ENCODE measurements at regions not wholly inside any gene's neighbourhood (a gene's known extent, or its start where the extent isn't known, plus 50 kb on each side); places are given as distances from the start of the nearest gene placed in this dataset.

DNA sequence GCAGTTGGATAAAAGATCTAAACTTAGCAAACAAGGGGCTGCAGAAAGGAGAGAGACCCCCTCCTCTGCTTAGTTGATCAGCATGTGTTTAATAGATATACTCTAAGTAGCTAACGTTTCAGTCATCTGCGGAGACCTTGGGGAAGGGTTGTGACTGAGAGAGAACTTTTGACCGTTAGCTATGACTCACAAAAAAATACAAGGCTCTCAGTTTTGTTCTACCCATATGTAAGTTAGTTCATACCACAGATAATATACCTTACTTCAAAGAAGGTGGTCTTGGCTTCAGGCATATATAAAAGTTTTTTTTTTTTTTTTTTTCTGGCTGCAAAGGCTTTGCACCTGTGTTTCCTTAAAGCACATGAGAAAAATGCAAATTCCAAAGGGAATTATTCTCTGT, 258.9 kb downstream of the GJA1 start:
- DNase-seq (ENCODE audit: low read depth in 1 of 2, low spot score in 1 of 2) = no peak
- Histone ChIP-seq H3K27me3 (ENCODE audit: insufficient read depth, poor library complexity, severe bottlenecking) (no peaks in the 10 kb centered on the region), H3K27ac (replicated peaks) (no peak overlapping the region), H3K4me3 (replicated peaks; ENCODE audit: insufficient read depth, low read length) (no peak overlapping the region)
- no peak for TF ChIP-seq GABPA (IDR thresholded peaks at IDR 0.05; ENCODE audit: low read depth)
- no peak for TF ChIP-seq SPI1 (IDR thresholded peaks at IDR 0.05; ENCODE audit: borderline replicate concordance, low read depth)
- no peak for TF ChIP-seq POLR2AphosphoS5 (IDR thresholded peaks at IDR 0.05; ENCODE audit: low read depth)

DNA sequence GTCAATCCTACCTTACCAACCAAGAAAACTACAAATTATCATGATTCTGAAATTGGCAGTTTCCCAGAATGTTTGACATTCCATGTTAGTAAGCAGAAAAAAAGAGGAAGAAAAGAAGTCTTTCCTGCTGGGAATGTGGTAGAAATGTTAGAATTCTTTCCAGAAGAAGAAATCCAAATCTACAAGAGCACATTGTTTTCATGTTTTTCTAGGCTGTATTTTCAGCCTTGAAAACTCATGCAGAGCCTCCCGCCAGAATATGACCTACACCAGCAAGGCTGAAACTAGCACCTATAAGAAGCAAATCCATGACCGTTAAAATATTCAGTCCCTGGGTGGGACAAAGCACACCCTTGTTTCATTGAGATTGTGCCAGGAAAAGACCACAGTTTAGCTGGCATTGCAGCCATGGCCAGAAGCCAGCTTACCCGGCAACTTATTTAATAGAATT, 259.4 kb downstream of the GJA1 start:
- H3K27ac ChIP-seq (replicated peaks) = no peak overlapping the region
- no peak for DNase-seq (ENCODE audit: low read depth in 1 of 2, low spot score in 1 of 2)
- H3K27me3 ChIP-seq (ENCODE audit: insufficient read depth, poor library complexity, severe bottlenecking) = no peaks in the 10 kb centered on the region
- H3K4me3 ChIP-seq (replicated peaks; ENCODE audit: insufficient read depth, low read length) = no peak overlapping the region
- TF ChIP-seq SPI1 (IDR thresholded peaks at IDR 0.05; ENCODE audit: borderline replicate concordance, low read depth) (no peak), POLR2AphosphoS5 (IDR thresholded peaks at IDR 0.05; ENCODE audit: low read depth) (no peak), GABPA (IDR thresholded peaks at IDR 0.05; ENCODE audit: low read depth) (no peak)
- TF ChIP-seq, protein P1, sequence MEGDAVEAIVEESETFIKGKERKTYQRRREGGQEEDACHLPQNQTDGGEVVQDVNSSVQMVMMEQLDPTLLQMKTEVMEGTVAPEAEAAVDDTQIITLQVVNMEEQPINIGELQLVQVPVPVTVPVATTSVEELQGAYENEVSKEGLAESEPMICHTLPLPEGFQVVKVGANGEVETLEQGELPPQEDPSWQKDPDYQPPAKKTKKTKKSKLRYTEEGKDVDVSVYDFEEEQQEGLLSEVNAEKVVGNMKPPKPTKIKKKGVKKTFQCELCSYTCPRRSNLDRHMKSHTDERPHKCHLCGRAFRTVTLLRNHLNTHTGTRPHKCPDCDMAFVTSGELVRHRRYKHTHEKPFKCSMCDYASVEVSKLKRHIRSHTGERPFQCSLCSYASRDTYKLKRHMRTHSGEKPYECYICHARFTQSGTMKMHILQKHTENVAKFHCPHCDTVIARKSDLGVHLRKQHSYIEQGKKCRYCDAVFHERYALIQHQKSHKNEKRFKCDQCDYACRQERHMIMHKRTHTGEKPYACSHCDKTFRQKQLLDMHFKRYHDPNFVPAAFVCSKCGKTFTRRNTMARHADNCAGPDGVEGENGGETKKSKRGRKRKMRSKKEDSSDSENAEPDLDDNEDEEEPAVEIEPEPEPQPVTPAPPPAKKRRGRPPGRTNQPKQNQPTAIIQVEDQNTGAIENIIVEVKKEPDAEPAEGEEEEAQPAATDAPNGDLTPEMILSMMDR (IDR thresholded peaks at IDR 0.05; ENCODE audit: insufficient read depth, low read length) = no peak
- TF ChIP-seq, protein P2, sequence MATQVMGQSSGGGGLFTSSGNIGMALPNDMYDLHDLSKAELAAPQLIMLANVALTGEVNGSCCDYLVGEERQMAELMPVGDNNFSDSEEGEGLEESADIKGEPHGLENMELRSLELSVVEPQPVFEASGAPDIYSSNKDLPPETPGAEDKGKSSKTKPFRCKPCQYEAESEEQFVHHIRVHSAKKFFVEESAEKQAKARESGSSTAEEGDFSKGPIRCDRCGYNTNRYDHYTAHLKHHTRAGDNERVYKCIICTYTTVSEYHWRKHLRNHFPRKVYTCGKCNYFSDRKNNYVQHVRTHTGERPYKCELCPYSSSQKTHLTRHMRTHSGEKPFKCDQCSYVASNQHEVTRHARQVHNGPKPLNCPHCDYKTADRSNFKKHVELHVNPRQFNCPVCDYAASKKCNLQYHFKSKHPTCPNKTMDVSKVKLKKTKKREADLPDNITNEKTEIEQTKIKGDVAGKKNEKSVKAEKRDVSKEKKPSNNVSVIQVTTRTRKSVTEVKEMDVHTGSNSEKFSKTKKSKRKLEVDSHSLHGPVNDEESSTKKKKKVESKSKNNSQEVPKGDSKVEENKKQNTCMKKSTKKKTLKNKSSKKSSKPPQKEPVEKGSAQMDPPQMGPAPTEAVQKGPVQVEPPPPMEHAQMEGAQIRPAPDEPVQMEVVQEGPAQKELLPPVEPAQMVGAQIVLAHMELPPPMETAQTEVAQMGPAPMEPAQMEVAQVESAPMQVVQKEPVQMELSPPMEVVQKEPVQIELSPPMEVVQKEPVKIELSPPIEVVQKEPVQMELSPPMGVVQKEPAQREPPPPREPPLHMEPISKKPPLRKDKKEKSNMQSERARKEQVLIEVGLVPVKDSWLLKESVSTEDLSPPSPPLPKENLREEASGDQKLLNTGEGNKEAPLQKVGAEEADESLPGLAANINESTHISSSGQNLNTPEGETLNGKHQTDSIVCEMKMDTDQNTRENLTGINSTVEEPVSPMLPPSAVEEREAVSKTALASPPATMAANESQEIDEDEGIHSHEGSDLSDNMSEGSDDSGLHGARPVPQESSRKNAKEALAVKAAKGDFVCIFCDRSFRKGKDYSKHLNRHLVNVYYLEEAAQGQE (IDR thresholded peaks at IDR 0.05; ENCODE audit: insufficient replicate concordance, low read depth) = no peak

DNA sequence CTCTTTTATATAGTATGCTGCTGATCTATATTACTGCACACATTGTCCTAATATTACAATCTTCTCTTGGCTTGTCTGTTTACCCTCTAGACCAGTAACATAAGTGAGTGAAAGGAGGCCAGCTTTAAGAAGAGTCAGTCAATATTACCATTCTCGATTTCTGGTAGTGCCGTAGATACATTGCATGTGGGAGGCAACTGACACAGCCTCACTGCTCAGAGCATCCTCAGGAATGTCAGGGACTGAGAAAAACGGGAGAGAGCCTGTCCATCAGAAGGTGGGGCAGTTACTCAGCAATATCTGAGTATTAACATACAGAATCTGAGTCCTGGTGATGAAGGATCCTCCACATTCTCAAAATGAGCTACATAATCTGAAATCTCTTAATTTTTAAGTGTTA, 259.9 kb downstream of the GJA1 start:
- Histone ChIP-seq H3K27ac (replicated peaks) (no peak overlapping the region), H3K4me3 (replicated peaks; ENCODE audit: insufficient read depth, low read length) (no peak overlapping the region)
- TF ChIP-seq, protein P1 (IDR thresholded peaks at IDR 0.05; ENCODE audit: insufficient read depth, low read length) = no peak
- TF ChIP-seq, protein P2 (IDR thresholded peaks at IDR 0.05; ENCODE audit: insufficient replicate concordance, low read depth) = no peak
- TF ChIP-seq POLR2AphosphoS5 (IDR thresholded peaks at IDR 0.05; ENCODE audit: low read depth) (no peak), GABPA (IDR thresholded peaks at IDR 0.05; ENCODE audit: low read depth) (no peak), SPI1 (IDR thresholded peaks at IDR 0.05; ENCODE audit: borderline replicate concordance, low read depth) (no peak)

DNA sequence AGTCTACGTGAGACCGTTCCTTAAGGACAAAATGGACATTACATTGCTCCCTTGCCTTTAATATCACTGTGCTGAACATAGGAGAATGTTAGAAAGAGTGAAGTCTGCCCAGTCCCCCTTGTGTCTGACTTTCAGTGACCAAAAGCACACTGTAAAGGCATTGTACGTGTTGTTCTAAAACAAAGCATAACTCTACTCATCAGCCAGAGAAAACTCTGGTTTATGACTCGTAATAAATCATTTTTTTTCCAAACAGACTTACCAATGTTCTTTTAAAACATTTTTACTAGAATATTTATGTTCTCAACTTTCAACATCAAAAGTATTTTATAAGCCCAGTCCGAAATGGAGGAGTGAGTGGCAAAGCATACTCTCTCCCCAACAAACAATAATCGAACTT, 262.5 kb downstream of the GJA1 start:
- no peaks in the 10 kb centered on the region for H3K27me3 ChIP-seq (ENCODE audit: insufficient read depth, poor library complexity, severe bottlenecking)
- no peak overlapping the region for H3K4me3 ChIP-seq (replicated peaks; ENCODE audit: insufficient read depth, low read length)
- DNase-seq (ENCODE audit: low read depth in 1 of 2, low spot score in 1 of 2) = no peak
- no peak overlapping the region for H3K27ac ChIP-seq (replicated peaks)
- TF ChIP-seq SPI1 (IDR thresholded peaks at IDR 0.05; ENCODE audit: borderline replicate concordance, low read depth) (no peak), POLR2AphosphoS5 (IDR thresholded peaks at IDR 0.05; ENCODE audit: low read depth) (no peak), GABPA (IDR thresholded peaks at IDR 0.05; ENCODE audit: low read depth) (no peak)
- TF ChIP-seq, protein P1 (IDR thresholded peaks at IDR 0.05; ENCODE audit: insufficient read depth, low read length) = no peak
- TF ChIP-seq, protein P2 (IDR thresholded peaks at IDR 0.05; ENCODE audit: insufficient replicate concordance, low read depth) = no peak

More for the DNA sequence above, 259.9 kb downstream of the GJA1 start:
- H3K27me3 ChIP-seq (ENCODE audit: insufficient read depth, poor library complexity, severe bottlenecking) = no peaks in the 10 kb centered on the region
- no peak for DNase-seq (ENCODE audit: low read depth in 1 of 2, low spot score in 1 of 2)
